Ishikawa (cell line): ENCODE measurements at regions not wholly inside any gene's neighbourhood (a gene's known extent, or its start where the extent isn't known, plus 50 kb on each side); places are given as distances from the start of the nearest gene placed in this dataset.
A peak's percentile ranks its signal among the peaks of the same experiment; 100 is the strongest.

Experiments used
- CEBPB ChIP-seq: IDR thresholded peaks from 2 replicates; pipeline ENCODE4 v1.6.1; 2012
- MAX ChIP-seq: IDR thresholded peaks from 2 replicates; pipeline ENCODE4 v1.6.1; 2012
- NFIC ChIP-seq: IDR thresholded peaks from 2 replicates; pipeline ENCODE4 v1.6.1; 2012
- RAD21 ChIP-seq: IDR thresholded peaks from 2 replicates; pipeline ENCODE4 v1.6.1; 2012; ENCODE audit warnings: low read depth

DNA sequence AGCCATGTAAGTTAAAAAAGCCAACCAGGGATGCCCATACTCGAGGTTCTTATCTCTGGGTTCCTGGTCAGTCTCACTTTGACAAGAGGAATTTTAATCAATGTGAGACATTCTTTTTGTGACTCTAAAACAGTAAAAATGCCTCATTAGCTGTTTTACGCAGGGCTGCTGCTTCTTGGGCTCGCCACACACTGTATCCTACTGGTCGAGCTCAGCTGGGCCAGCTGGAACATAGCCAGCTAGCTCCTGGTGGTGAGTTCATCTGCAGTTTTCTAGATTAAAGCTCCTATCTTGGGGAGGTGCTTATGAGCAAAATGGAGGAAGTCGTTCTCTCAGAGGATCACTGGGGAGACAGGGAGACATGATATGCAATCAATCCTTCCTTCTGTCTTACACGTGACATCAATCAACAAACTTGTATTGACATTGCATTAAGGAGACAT is 55.9 kb upstream of the LEF1 start:
- TF ChIP-seq RAD21 = no peak
- TF ChIP-seq MAX = no peak
- TF ChIP-seq NFIC = peak; percentile 22; the same call in 1 of the 2 replicates
- TF ChIP-seq CEBPB = no peak
